SK-N-SH (cell line): ENCODE measurements at regions not wholly inside any gene's neighbourhood (a gene's known extent, or its start where the extent isn't known, plus 50 kb on each side); places are given as distances from the start of the nearest gene placed in this dataset.

ENCODE experiments used
- CTCF ChIA-PET: fragments of 300-600, 350-600 bp; formaldehyde crosslinking; extraction: SDS; loops from one replicate; lab custom pipeline; 2021; lab: Yijun Ruan, JAX
- POLR2A ChIA-PET: fragments of 350-600 bp; sonication (Branson Sonifier 250); formaldehyde crosslinking; extraction: SDS; loops from one replicate; lab custom pipeline; 2020; ENCODE audit warnings: antibody characterized with exemption, inconsistent platforms; lab: Yijun Ruan, JAX
- DNase-seq: peaks from one replicate; pipeline ENCODE4 v3.0.0; 2012
- H2AFZ ChIP-seq: fragments of 200-600 bp; sonication (generic); 2 replicates; pipeline ENCODE4 v1.8.1; 2016; ENCODE audit warnings: antibody characterized with exemption, mild to moderate bottlenecking, low read depth
- H3F3A ChIP-seq: fragments of 200-600 bp; sonication (generic); replicated peaks from 2 replicates; pipeline ENCODE3; 2016; ENCODE audit warnings: antibody characterized with exemption, mild to moderate bottlenecking; ENCODE audit not compliant: insufficient read depth
- H3K27ac ChIP-seq, 2 experiments: fragments of 200-500 bp in 1 of 2; fragments of 200-600 bp in 1 of 2; sonication (Bioruptor generic) in 1 of 2; sonication (generic), shearing (Covaris generic) in 1 of 2; 2 replicates each; pipeline versions ENCODE4 v1.5.1 to v1.6.1; 2014 to 2016; ENCODE audit warnings: low read depth in 2 of 2, inconsistent platforms in 1 of 2, low read length in 1 of 2, mild to moderate bottlenecking in 1 of 2, mixed read lengths in 1 of 2
- H3K27me3 ChIP-seq: fragments of 200-600 bp; sonication (generic), shearing (Covaris generic); 2 replicates; pipeline ENCODE4 v1.6.1; 2016; ENCODE audit warnings: mixed run types; ENCODE audit not compliant: insufficient read depth
- H3K36me3 ChIP-seq, 2 experiments: fragments of 200-500 bp in 1 of 2; fragments of 200-600 bp in 1 of 2; sonication (Bioruptor generic) in 1 of 2; sonication (generic) in 1 of 2; replicated peaks in 1 of 2; 2 replicates each; pipeline versions ENCODE3 to v1.5.1; 2014 to 2016; ENCODE audit warnings: low read length in 1 of 2, mild to moderate bottlenecking in 1 of 2; ENCODE audit not compliant: insufficient read depth in 2 of 2, control insufficient read depth in 1 of 2
- H3K4me1 ChIP-seq, 2 experiments: fragments of 200-500 bp in 1 of 2; fragments of 200-600 bp in 1 of 2; sonication (Bioruptor generic) in 1 of 2; sonication (generic), shearing (Covaris generic) in 1 of 2; 2 replicates each; pipeline versions ENCODE4 v1.5.1 to v1.6.1; 2014 to 2016; ENCODE audit warnings: low read depth in 1 of 2, low read length in 1 of 2, mixed run types in 1 of 2; ENCODE audit not compliant: insufficient read depth in 2 of 2, control insufficient read depth in 1 of 2
- H3K4me2 ChIP-seq: fragments of 200-600 bp; sonication (generic), shearing (Covaris generic); 2 replicates; pipeline ENCODE4 v1.6.1; 2017; ENCODE audit warnings: mixed run types
- H3K4me3 ChIP-seq, 2 experiments: fragments of 200-500 bp in 1 of 2; fragments of 200-600 bp in 1 of 2; sonication (Bioruptor generic) in 1 of 2; sonication (generic), shearing (Covaris generic) in 1 of 2; 2 replicates each; pipeline versions ENCODE4 v1.5.1 to v1.8.1; 2014 to 2016; ENCODE audit warnings: low read depth in 2 of 2, inconsistent platforms in 1 of 2, low read length in 1 of 2, mild to moderate bottlenecking in 1 of 2, mixed read lengths in 1 of 2, moderate library complexity in 1 of 2
- H3K79me2 ChIP-seq: fragments of 200-600 bp; sonication (generic); 2 replicates; pipeline ENCODE4 v1.8.1; 2017; ENCODE audit warnings: mild to moderate bottlenecking; ENCODE audit not compliant: insufficient read depth
- H3K9ac ChIP-seq: fragments of 200-600 bp; sonication (generic); 2 replicates; pipeline ENCODE4 v1.6.1; 2017; ENCODE audit warnings: mixed run types
- H3K9me2 ChIP-seq: fragments of 200-600 bp; sonication (generic); 2 replicates; pipeline ENCODE4 v1.6.1; 2017; ENCODE audit warnings: mixed run types
- H3K9me3 ChIP-seq: fragments of 200-600 bp; sonication (generic); 2 replicates; pipeline ENCODE4 v1.6.1; 2017; ENCODE audit warnings: mixed run types, mild to moderate bottlenecking, moderate library complexity
- H4K20me1 ChIP-seq: fragments of 200-600 bp; sonication (generic); 2 replicates; pipeline ENCODE4 v1.6.1; 2017; ENCODE audit warnings: mild to moderate bottlenecking, mixed run types; ENCODE audit not compliant: insufficient read depth
- CHD2 ChIP-seq: fragments of 150-350 bp; IDR thresholded peaks from 2 replicates; pipeline ENCODE4 v1.6.1; 2018; ENCODE audit warnings: low read length; ENCODE audit not compliant: partially characterized antibody
- CTCF ChIP-seq: fragments of 200-600 bp; sonication (generic); IDR thresholded peaks from 2 replicates; pipeline ENCODE4 v1.6.1; 2017; ENCODE audit warnings: antibody characterized with exemption, mild to moderate bottlenecking, moderate library complexity
- EP300 ChIP-seq, 2 experiments: IDR thresholded peaks; 2 replicates each; pipeline versions ENCODE4 v1.4.0 to v1.6.1; 2012; ENCODE audit warnings: borderline replicate concordance in 1 of 2, low read depth in 1 of 2, low read length in 1 of 2
- EZH2phosphoT487 ChIP-seq: fragments of 200-600 bp; sonication (generic); IDR thresholded peaks from 2 replicates; pipeline ENCODE4 v1.6.1; 2017; ENCODE audit warnings: low read depth, mixed run types, mild to moderate bottlenecking, antibody characterized with exemption, moderate library complexity, borderline replicate concordance
- IRF3 ChIP-seq: fragments of 150-350 bp; IDR thresholded peaks from 2 replicates; pipeline ENCODE4 v1.6.1; 2016; ENCODE audit warnings: mild to moderate bottlenecking, low read depth, low read length
- MAX ChIP-seq: IDR thresholded peaks from 2 replicates; pipeline ENCODE4 v1.4.0; 2012; ENCODE audit warnings: low read depth
- MXI1 ChIP-seq: IDR thresholded peaks from 2 replicates; pipeline ENCODE4 v1.6.1; 2012; ENCODE audit warnings: mild to moderate bottlenecking, low read depth, low read length, improper control_type of control experiment
- PBX3 ChIP-seq: IDR thresholded peaks from 2 replicates; pipeline ENCODE4; 2012
- RCOR1 ChIP-seq: fragments of 150-350 bp; IDR thresholded peaks from 2 replicates; pipeline ENCODE4 v1.6.1; 2017; ENCODE audit warnings: antibody characterized with exemption, low read length
- REST ChIP-seq: IDR thresholded peaks from 2 replicates; pipeline ENCODE4 v1.6.1; 2012; ENCODE audit warnings: mild to moderate bottlenecking, low read depth, low read length, moderate library complexity
- SMC3 ChIP-seq: IDR thresholded peaks from 2 replicates; pipeline ENCODE4 v1.6.1; 2012; ENCODE audit warnings: low read depth, low read length, improper control_type of control experiment
- TCF12 ChIP-seq: IDR thresholded peaks from 2 replicates; pipeline ENCODE4 v1.4.0; 2012
- USF2 ChIP-seq: fragments of 150-350 bp; IDR thresholded peaks from 2 replicates; pipeline ENCODE4 v1.6.1; 2017; ENCODE audit warnings: antibody characterized with exemption, low read length, low read depth, borderline replicate concordance
- ZBTB33 ChIP-seq: IDR thresholded peaks from 2 replicates; pipeline ENCODE4 v1.4.0; 2012; ENCODE audit warnings: low read depth, borderline replicate concordance
- WGBS: methylation state at CpG from one replicate; pipeline ENCODE4 v1.1.6; 2017; ENCODE audit warnings: low lambda C conversion rate; 5-methylcytosine and 5-hydroxymethylcytosine counted together

GRCh38 chr20:55586610-55587009 is 418.7 kb downstream of the CBLN4 start:
- ChIA-PET CTCF (no interaction called here), POLR2A (no interaction called here)
- Histone ChIP-seq H2AFZ (no peak overlapping the region), H3K4me1 (no peaks in the 10 kb centered on the region; a peak in 1 of 4 replicates), H3K36me3 (no peaks in the 10 kb centered on the region), H3K9me2 (no peaks in the 10 kb centered on the region), H3K4me2 (no peak overlapping the region), H3K27ac (no peak overlapping the region), H3F3A (no peaks in the 10 kb centered on the region), H4K20me1 (no peaks in the 10 kb centered on the region), H3K9ac (no peak overlapping the region), H3K9me3 (peaks cover 6% of the 10 kb centered on the region; the same call in 1 of the 2 replicates), H3K27me3 (no peaks in the 10 kb centered on the region), H3K79me2 (no peaks in the 10 kb centered on the region), H3K4me3 (no peak overlapping the region)
- no peak for DNase-seq
- 50% methylated on average over 4 of the region's 4 CpGs for WGBS
- TF ChIP-seq REST (no peak), MAX (no peak), USF2 (no peak), ZBTB33 (no peak), CHD2 (no peak), CTCF (no peak), SMC3 (no peak), MXI1 (no peak), IRF3 (no peak), PBX3 (no peak), EP300 (IDR thresholded peaks at IDR 0.05; ENCODE audit: borderline replicate concordance in 1 of 2, low read depth in 1 of 2, low read length in 1 of 2) (no peak), TCF12 (no peak), RCOR1 (no peak), EZH2phosphoT487 (no peak)
